ENCODE measurements at regions not wholly inside any gene's neighbourhood (a gene's known extent, or its start where the extent isn't known, plus 50 kb on each side); places are given as distances from the start of the nearest gene placed in this dataset.
"Not testable (repeated sequence)": the region's sequence is repeated elsewhere in the genome, so short reads cannot be mapped to it uniquely, and the experiment has no call there.

DNA sequence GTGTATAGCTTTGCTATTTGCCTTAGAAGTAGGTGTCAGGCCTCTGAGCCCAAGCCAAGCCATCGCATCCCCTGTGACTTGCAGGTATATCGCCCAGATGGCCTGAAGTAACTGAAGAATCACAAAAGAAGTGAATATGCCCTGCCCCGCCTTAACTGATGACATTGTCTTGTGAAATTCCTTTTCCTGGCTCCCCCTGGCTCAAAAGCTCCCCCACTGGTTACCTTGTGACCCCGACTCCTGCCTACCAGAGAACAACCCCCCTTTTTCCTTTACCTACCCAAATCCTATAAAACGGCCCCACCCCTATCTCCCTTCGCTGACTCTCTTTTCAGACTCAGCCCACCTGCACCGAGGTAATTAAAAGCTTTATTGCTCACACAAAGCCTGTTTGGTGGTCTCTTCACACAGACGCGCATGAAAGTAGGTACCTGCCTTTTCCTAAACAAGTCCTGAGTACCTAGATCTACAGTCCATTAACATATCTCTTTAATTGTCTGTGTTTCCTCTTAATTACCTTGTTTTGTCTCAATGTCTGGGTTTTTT lies 653.8 kb upstream of the PCDH10 start:
- H3K4me1 ChIP-seq (ENCODE audit: control insufficient read depth in 2 of 2, insufficient read depth in 2 of 2, low read length in 2 of 2); H3K9ac ChIP-seq (ENCODE audit: low read depth in 1 of 2, low read length in 2 of 2); H3K36me3 ChIP-seq (ENCODE audit: control insufficient read depth in 2 of 2, insufficient read depth in 2 of 2, low read length in 2 of 2); H3K4me3 ChIP-seq (ENCODE audit: low read length in 2 of 2); H3K9me3 ChIP-seq (ENCODE audit: control insufficient read depth in 2 of 2, low read length in 2 of 2); H3K27ac ChIP-seq (ENCODE audit: low read depth in 2 of 2, low read length in 2 of 2); H3K27me3 ChIP-seq (ENCODE audit: control insufficient read depth in 2 of 2, insufficient read depth in 2 of 2, low read length in 2 of 2): not testable (repeated sequence)

GRCh38 chr4:132498215-132498614 lies 650.9 kb upstream of the PCDH10 start:
- H3K36me3 ChIP-seq (ENCODE audit: control insufficient read depth in 2 of 2, insufficient read depth in 2 of 2, low read length in 2 of 2), result no peaks in the 10 kb centered on the region
- no peak overlapping the region for H3K9ac ChIP-seq (ENCODE audit: low read depth in 1 of 2, low read length in 2 of 2)
- no peak overlapping the region for H3K4me3 ChIP-seq (ENCODE audit: low read length in 2 of 2)
- no peaks in the 10 kb centered on the region for H3K9me3 ChIP-seq (ENCODE audit: control insufficient read depth in 2 of 2, low read length in 2 of 2)
- H3K27me3 ChIP-seq (ENCODE audit: control insufficient read depth in 2 of 2, insufficient read depth in 2 of 2, low read length in 2 of 2), result no peaks in the 10 kb centered on the region
- no peak overlapping the region for H3K27ac ChIP-seq (ENCODE audit: low read depth in 2 of 2, low read length in 2 of 2)
- H3K4me1 ChIP-seq (ENCODE audit: control insufficient read depth in 2 of 2, insufficient read depth in 2 of 2, low read length in 2 of 2), result no peaks in the 10 kb centered on the region

DNA sequence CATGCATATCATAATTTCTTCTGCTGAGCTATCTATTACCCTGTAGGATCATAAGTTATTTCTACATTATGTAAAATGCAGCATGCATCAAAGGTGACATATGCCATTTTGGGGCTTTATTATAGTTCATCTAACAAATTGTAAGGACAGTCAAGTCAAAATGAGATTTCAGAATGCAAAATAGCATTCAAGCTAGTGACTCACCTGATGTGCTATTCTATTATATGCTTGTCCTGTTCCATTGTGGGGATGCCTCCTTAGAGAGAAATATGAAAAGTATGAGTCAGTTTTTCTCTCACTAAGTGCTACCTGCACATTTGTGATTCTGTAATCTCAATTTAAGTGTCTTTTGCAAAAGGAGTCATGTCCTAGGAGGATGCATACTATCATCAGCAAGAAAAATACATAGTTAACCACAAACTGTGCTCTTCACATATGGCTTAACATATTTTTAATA lies 647.0 kb upstream of the PCDH10 start:
- no peaks in the 10 kb centered on the region for H3K4me1 ChIP-seq (ENCODE audit: control insufficient read depth in 2 of 2, insufficient read depth in 2 of 2, low read length in 2 of 2)
- H3K4me3 ChIP-seq (ENCODE audit: low read length in 2 of 2), result no peak overlapping the region
- no peak overlapping the region for H3K9ac ChIP-seq (ENCODE audit: low read depth in 1 of 2, low read length in 2 of 2)
- H3K27me3 ChIP-seq (ENCODE audit: control insufficient read depth in 2 of 2, insufficient read depth in 2 of 2, low read length in 2 of 2), result no peaks in the 10 kb centered on the region
- no peak overlapping the region for H3K27ac ChIP-seq (ENCODE audit: low read depth in 2 of 2, low read length in 2 of 2)
- no peaks in the 10 kb centered on the region for H3K9me3 ChIP-seq (ENCODE audit: control insufficient read depth in 2 of 2, low read length in 2 of 2)
- no peaks in the 10 kb centered on the region for H3K36me3 ChIP-seq (ENCODE audit: control insufficient read depth in 2 of 2, insufficient read depth in 2 of 2, low read length in 2 of 2)

DNA sequence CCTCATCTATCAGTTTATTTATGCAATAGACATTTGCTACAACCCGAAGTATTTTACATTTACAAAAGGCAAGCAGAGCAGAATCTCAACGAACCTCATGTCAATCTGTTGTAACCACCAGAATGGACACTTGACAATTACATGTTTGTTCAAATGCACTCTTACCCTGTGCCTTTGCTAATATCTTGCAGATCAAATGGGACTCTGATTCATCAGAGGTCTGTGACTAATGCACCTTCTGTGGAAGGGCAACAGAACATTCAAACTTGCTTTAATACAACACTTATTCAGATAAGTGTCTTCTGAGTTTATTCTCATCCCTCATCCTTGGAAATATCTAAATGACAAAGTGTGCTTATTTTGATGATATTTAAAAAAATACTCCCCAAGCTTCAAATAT lies 644.7 kb upstream of the PCDH10 start:
- Histone ChIP-seq H3K4me3 (ENCODE audit: low read length in 2 of 2) (no peak overlapping the region), H3K4me1 (ENCODE audit: control insufficient read depth in 2 of 2, insufficient read depth in 2 of 2, low read length in 2 of 2) (no peaks in the 10 kb centered on the region), H3K9me3 (ENCODE audit: control insufficient read depth in 2 of 2, low read length in 2 of 2) (no peaks in the 10 kb centered on the region), H3K9ac (ENCODE audit: low read depth in 1 of 2, low read length in 2 of 2) (no peak overlapping the region), H3K36me3 (ENCODE audit: control insufficient read depth in 2 of 2, insufficient read depth in 2 of 2, low read length in 2 of 2) (no peaks in the 10 kb centered on the region), H3K27ac (ENCODE audit: low read depth in 2 of 2, low read length in 2 of 2) (no peak overlapping the region), H3K27me3 (ENCODE audit: control insufficient read depth in 2 of 2, insufficient read depth in 2 of 2, low read length in 2 of 2) (no peaks in the 10 kb centered on the region)

- Histone ChIP-seq H3K27me3 (ENCODE audit: control insufficient read depth in 2 of 2, insufficient read depth in 2 of 2, low read length in 2 of 2) (no peaks in the 10 kb centered on the region), H3K4me3 (ENCODE audit: low read length in 2 of 2) (no peak overlapping the region), H3K36me3 (ENCODE audit: control insufficient read depth in 2 of 2, insufficient read depth in 2 of 2, low read length in 2 of 2) (no peaks in the 10 kb centered on the region), H3K9me3 (ENCODE audit: control insufficient read depth in 2 of 2, low read length in 2 of 2) (no peaks in the 10 kb centered on the region), H3K9ac (ENCODE audit: low read depth in 1 of 2, low read length in 2 of 2) (no peak overlapping the region), H3K27ac (ENCODE audit: low read depth in 2 of 2, low read length in 2 of 2) (no peak overlapping the region), H3K4me1 (ENCODE audit: control insufficient read depth in 2 of 2, insufficient read depth in 2 of 2, low read length in 2 of 2) (no peaks in the 10 kb centered on the region)
Observed at GRCh38 chr4:132506568-132506967, 642.5 kb upstream of the PCDH10 start.

- Histone ChIP-seq H3K4me3 (ENCODE audit: low read length in 2 of 2) (no peak overlapping the region), H3K27ac (ENCODE audit: low read depth in 2 of 2, low read length in 2 of 2) (no peak overlapping the region), H3K9ac (ENCODE audit: low read depth in 1 of 2, low read length in 2 of 2) (no peak overlapping the region), H3K36me3 (ENCODE audit: control insufficient read depth in 2 of 2, insufficient read depth in 2 of 2, low read length in 2 of 2) (no peaks in the 10 kb centered on the region), H3K4me1 (ENCODE audit: control insufficient read depth in 2 of 2, insufficient read depth in 2 of 2, low read length in 2 of 2) (no peaks in the 10 kb centered on the region), H3K27me3 (ENCODE audit: control insufficient read depth in 2 of 2, insufficient read depth in 2 of 2, low read length in 2 of 2) (no peaks in the 10 kb centered on the region), H3K9me3 (ENCODE audit: control insufficient read depth in 2 of 2, low read length in 2 of 2) (no peaks in the 10 kb centered on the region)
Observed at GRCh38 chr4:132513491-132513890, 635.6 kb upstream of the PCDH10 start.

- no peaks in the 10 kb centered on the region for H3K9me3 ChIP-seq (ENCODE audit: control insufficient read depth in 2 of 2, low read length in 2 of 2)
- H3K9ac ChIP-seq (ENCODE audit: low read depth in 1 of 2, low read length in 2 of 2), result no peak overlapping the region
- H3K27ac ChIP-seq (ENCODE audit: low read depth in 2 of 2, low read length in 2 of 2), result no peak overlapping the region
- no peaks in the 10 kb centered on the region for H3K36me3 ChIP-seq (ENCODE audit: control insufficient read depth in 2 of 2, insufficient read depth in 2 of 2, low read length in 2 of 2)
- H3K4me1 ChIP-seq (ENCODE audit: control insufficient read depth in 2 of 2, insufficient read depth in 2 of 2, low read length in 2 of 2), result no peaks in the 10 kb centered on the region
- H3K4me3 ChIP-seq (ENCODE audit: low read length in 2 of 2), result no peak overlapping the region
- H3K27me3 ChIP-seq (ENCODE audit: control insufficient read depth in 2 of 2, insufficient read depth in 2 of 2, low read length in 2 of 2), result no peaks in the 10 kb centered on the region
Observed at GRCh38 chr4:132526652-132527051, 622.4 kb upstream of the PCDH10 start.

GRCh38 chr4:132527817-132528216 lies 621.3 kb upstream of the PCDH10 start:
- no peak overlapping the region for H3K4me3 ChIP-seq (ENCODE audit: low read length in 2 of 2)
- no peaks in the 10 kb centered on the region for H3K36me3 ChIP-seq (ENCODE audit: control insufficient read depth in 2 of 2, insufficient read depth in 2 of 2, low read length in 2 of 2)
- no peaks in the 10 kb centered on the region for H3K4me1 ChIP-seq (ENCODE audit: control insufficient read depth in 2 of 2, insufficient read depth in 2 of 2, low read length in 2 of 2)
- H3K27me3 ChIP-seq (ENCODE audit: control insufficient read depth in 2 of 2, insufficient read depth in 2 of 2, low read length in 2 of 2), result no peaks in the 10 kb centered on the region
- H3K9ac ChIP-seq (ENCODE audit: low read depth in 1 of 2, low read length in 2 of 2), result no peak overlapping the region
- no peaks in the 10 kb centered on the region for H3K9me3 ChIP-seq (ENCODE audit: control insufficient read depth in 2 of 2, low read length in 2 of 2)
- no peak overlapping the region for H3K27ac ChIP-seq (ENCODE audit: low read depth in 2 of 2, low read length in 2 of 2)

GRCh38 chr4:132530861-132531260 lies 618.2 kb upstream of the PCDH10 start:
- no peaks in the 10 kb centered on the region for H3K9me3 ChIP-seq (ENCODE audit: control insufficient read depth in 2 of 2, low read length in 2 of 2)
- H3K36me3 ChIP-seq (ENCODE audit: control insufficient read depth in 2 of 2, insufficient read depth in 2 of 2, low read length in 2 of 2), result no peaks in the 10 kb centered on the region
- no peaks in the 10 kb centered on the region for H3K4me1 ChIP-seq (ENCODE audit: control insufficient read depth in 2 of 2, insufficient read depth in 2 of 2, low read length in 2 of 2)
- H3K9ac ChIP-seq (ENCODE audit: low read depth in 1 of 2, low read length in 2 of 2), result no peak overlapping the region
- H3K27ac ChIP-seq (ENCODE audit: low read depth in 2 of 2, low read length in 2 of 2), result no peak overlapping the region
- H3K4me3 ChIP-seq (ENCODE audit: low read length in 2 of 2), result no peak overlapping the region
- no peaks in the 10 kb centered on the region for H3K27me3 ChIP-seq (ENCODE audit: control insufficient read depth in 2 of 2, insufficient read depth in 2 of 2, low read length in 2 of 2)

DNA sequence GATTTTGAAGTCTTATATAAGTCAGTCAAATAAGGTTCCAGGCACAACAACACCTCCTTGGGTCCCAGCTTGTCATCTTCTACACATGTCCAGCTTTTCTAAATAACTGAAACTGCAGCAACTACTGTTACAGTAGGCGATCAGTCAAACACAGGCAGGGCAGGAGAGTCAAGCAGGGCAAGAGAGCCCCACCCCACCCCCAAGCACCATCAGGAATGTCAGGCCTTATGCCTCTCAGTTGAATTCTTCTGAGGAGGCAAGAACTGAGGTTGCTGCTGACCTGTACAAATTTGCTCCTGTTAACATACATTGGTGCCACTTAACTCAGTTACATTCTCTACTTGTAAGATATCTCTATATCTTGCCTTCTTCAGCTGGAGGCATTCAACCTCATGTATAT lies 608.8 kb upstream of the PCDH10 start:
- Histone ChIP-seq H3K9ac (ENCODE audit: low read depth in 1 of 2, low read length in 2 of 2) (no peak overlapping the region), H3K4me3 (ENCODE audit: low read length in 2 of 2) (no peak overlapping the region), H3K27me3 (ENCODE audit: control insufficient read depth in 2 of 2, insufficient read depth in 2 of 2, low read length in 2 of 2) (no peaks in the 10 kb centered on the region), H3K36me3 (ENCODE audit: control insufficient read depth in 2 of 2, insufficient read depth in 2 of 2, low read length in 2 of 2) (no peaks in the 10 kb centered on the region), H3K9me3 (ENCODE audit: control insufficient read depth in 2 of 2, low read length in 2 of 2) (no peaks in the 10 kb centered on the region), H3K27ac (ENCODE audit: low read depth in 2 of 2, low read length in 2 of 2) (no peak overlapping the region), H3K4me1 (ENCODE audit: control insufficient read depth in 2 of 2, insufficient read depth in 2 of 2, low read length in 2 of 2) (no peaks in the 10 kb centered on the region)

GRCh38 chr4:132540797-132541196 lies 608.3 kb upstream of the PCDH10 start:
- no peaks in the 10 kb centered on the region for H3K4me1 ChIP-seq (ENCODE audit: control insufficient read depth in 2 of 2, insufficient read depth in 2 of 2, low read length in 2 of 2)
- no peaks in the 10 kb centered on the region for H3K36me3 ChIP-seq (ENCODE audit: control insufficient read depth in 2 of 2, insufficient read depth in 2 of 2, low read length in 2 of 2)
- H3K9ac ChIP-seq (ENCODE audit: low read depth in 1 of 2, low read length in 2 of 2), result no peak overlapping the region
- no peak overlapping the region for H3K27ac ChIP-seq (ENCODE audit: low read depth in 2 of 2, low read length in 2 of 2)
- no peaks in the 10 kb centered on the region for H3K27me3 ChIP-seq (ENCODE audit: control insufficient read depth in 2 of 2, insufficient read depth in 2 of 2, low read length in 2 of 2)
- no peak overlapping the region for H3K4me3 ChIP-seq (ENCODE audit: low read length in 2 of 2)
- H3K9me3 ChIP-seq (ENCODE audit: control insufficient read depth in 2 of 2, low read length in 2 of 2), result no peaks in the 10 kb centered on the region
